ENCODE measurements at regions not wholly inside any gene's neighbourhood (a gene's known extent, or its start where the extent isn't known, plus 50 kb on each side); places are given as distances from the start of the nearest gene placed in this dataset.

GRCh38 chr4:138632856-138633579 lies 382.6 kb upstream of the NOCT start:
- DNase-seq (ENCODE audit: low read depth, low spot score) (no peak), FAIRE-seq (no peak)
- Histone ChIP-seq H2AFZ (ENCODE audit: control insufficient read depth, low read length) (no peak overlapping the region), H3K9me1 (ENCODE audit: control insufficient read depth, extremely low read depth, insufficient read depth, low read length) (no peaks in the 10 kb centered on the region), H3K36me3 (ENCODE audit: control insufficient read depth in 2 of 2, extremely low read depth in 1 of 2, insufficient read depth in 2 of 2, low read length in 2 of 2) (no peaks in the 10 kb centered on the region), H3K27me3 (ENCODE audit: control insufficient read depth, extremely low read depth, insufficient read depth, low read length) (no peaks in the 10 kb centered on the region), H4K20me1 (ENCODE audit: control insufficient read depth, extremely low read depth, insufficient read depth, low read length) (no peaks in the 10 kb centered on the region), H3K4me2 (ENCODE audit: control insufficient read depth, extremely low read depth, insufficient read depth, low read depth, low read length) (no peak overlapping the region), H3K79me2 (ENCODE audit: control insufficient read depth, insufficient read depth, low read length) (no peaks in the 10 kb centered on the region), H3K9me3 (ENCODE audit: control insufficient read depth, low read depth, low read length) (no peaks in the 10 kb centered on the region), H3K4me3 (ENCODE audit: control insufficient read depth in 2 of 3, extremely low read depth in 1 of 3, insufficient read depth in 2 of 3, low read depth in 1 of 3, low read length in 3 of 3) (no peak overlapping the region), H3K4me1 (ENCODE audit: control insufficient read depth, extremely low read depth, insufficient read depth, low read length) (no peaks in the 10 kb centered on the region), H3K9ac (ENCODE audit: control insufficient read depth, extremely low read depth, insufficient read depth, low read length) (no peak overlapping the region), H3K27ac (ENCODE audit: control insufficient read depth, insufficient read depth, low read length) (no peak overlapping the region)
- dilution Hi-C loops (cut with MboI; ENCODE audit: extremely low pct_ligation_motif_present, low sequenced_read_pairs), result no loop called here
- no peak for TF ChIP-seq CTCF (optimal IDR thresholded peaks at IDR 0.05 in 1 of 3, IDR thresholded peaks at IDR 0.05 in 1 of 3, conservative IDR thresholded peaks at IDR 0.05 in 1 of 3; ENCODE audit: extremely low read depth in 1 of 3, insufficient read depth in 2 of 3, low read length in 3 of 3)

- Histone ChIP-seq H3K36me3 (ENCODE audit: control insufficient read depth in 2 of 2, extremely low read depth in 1 of 2, insufficient read depth in 2 of 2, low read length in 2 of 2) (no peaks in the 10 kb centered on the region), H3K9ac (ENCODE audit: control insufficient read depth, extremely low read depth, insufficient read depth, low read length) (no peak overlapping the region), H3K9me1 (ENCODE audit: control insufficient read depth, extremely low read depth, insufficient read depth, low read length) (no peaks in the 10 kb centered on the region), H2AFZ (ENCODE audit: control insufficient read depth, low read length) (no peak overlapping the region), H3K4me3 (ENCODE audit: control insufficient read depth in 2 of 3, extremely low read depth in 1 of 3, insufficient read depth in 2 of 3, low read depth in 1 of 3, low read length in 3 of 3) (no peak overlapping the region), H3K4me1 (ENCODE audit: control insufficient read depth, extremely low read depth, insufficient read depth, low read length) (no peaks in the 10 kb centered on the region), H3K27me3 (ENCODE audit: control insufficient read depth, extremely low read depth, insufficient read depth, low read length) (no peaks in the 10 kb centered on the region), H3K4me2 (ENCODE audit: control insufficient read depth, extremely low read depth, insufficient read depth, low read depth, low read length) (no peak overlapping the region), H3K27ac (ENCODE audit: control insufficient read depth, insufficient read depth, low read length) (no peak overlapping the region), H4K20me1 (ENCODE audit: control insufficient read depth, extremely low read depth, insufficient read depth, low read length) (no peaks in the 10 kb centered on the region), H3K79me2 (ENCODE audit: control insufficient read depth, insufficient read depth, low read length) (no peaks in the 10 kb centered on the region), H3K9me3 (ENCODE audit: control insufficient read depth, low read depth, low read length) (no peaks in the 10 kb centered on the region)
- no peak for FAIRE-seq
- dilution Hi-C loops (cut with MboI; ENCODE audit: extremely low pct_ligation_motif_present, low sequenced_read_pairs), result no loop called here
- DNase-seq (ENCODE audit: low read depth, low spot score), result no peak
- TF ChIP-seq CTCF (optimal IDR thresholded peaks at IDR 0.05 in 1 of 3, IDR thresholded peaks at IDR 0.05 in 1 of 3, conservative IDR thresholded peaks at IDR 0.05 in 1 of 3; ENCODE audit: extremely low read depth in 1 of 3, insufficient read depth in 2 of 3, low read length in 3 of 3) (no peak), EZH2 (IDR thresholded peaks at IDR 0.05; ENCODE audit: low read length) (no peak)
Measured at GRCh38 chr4:138630666-138631065, 384.9 kb upstream of the NOCT start.
